Nephron (organoid): ENCODE measurements at regions not wholly inside any gene's neighbourhood (a gene's known extent, or its start where the extent isn't known, plus 50 kb on each side); places are given as distances from the start of the nearest gene placed in this dataset.
"Not testable (repeated sequence)": the region's sequence is repeated elsewhere in the genome, so short reads cannot be mapped to it uniquely, and the experiment has no call there.

Experiments used
- H3K27ac Mint-ChIP-seq, 3 experiments: 2 replicates each; pipeline ENCODE4 v1.8.0; 2020; ENCODE audit warnings: mixed read lengths in 3 of 3, mild to moderate bottlenecking in 2 of 3, moderate library complexity in 1 of 3
- H3K27me3 Mint-ChIP-seq: 2 replicates; pipeline ENCODE4 v1.8.0; 2021; ENCODE audit warnings: low read depth, mild to moderate bottlenecking, moderate library complexity, mixed read lengths
- H3K36me3 Mint-ChIP-seq: 2 replicates; pipeline ENCODE4 v1.8.0; 2020; ENCODE audit warnings: low read depth, mixed read lengths
- H3K4me1 Mint-ChIP-seq: 2 replicates; pipeline ENCODE4 v1.8.0; 2020; ENCODE audit warnings: mixed read lengths
- H3K4me3 Mint-ChIP-seq, 3 experiments: 2 replicates each; pipeline ENCODE4 v1.8.0; 2020; ENCODE audit warnings: mild to moderate bottlenecking in 3 of 3, mixed read lengths in 3 of 3, moderate library complexity in 2 of 3
- H3K9me3 Mint-ChIP-seq: 2 replicates; pipeline ENCODE4 v1.8.0; 2020; ENCODE audit warnings: mixed read lengths
- CTCF ChIP-seq, 3 experiments: fragments of 200-600 bp; sonication (generic); IDR thresholded peaks; one replicate each; pipeline ENCODE4 v1.5.0; 2021; ENCODE audit warnings: antibody characterized with exemption in 3 of 3; ENCODE audit not compliant: unreplicated experiment in 3 of 3

- peaks cover 4% of the 10 kb centered on the region for H3K27me3 Mint-ChIP-seq
- H3K36me3 Mint-ChIP-seq: no peaks in the 10 kb centered on the region
- no peak overlapping the region for H3K4me3 Mint-ChIP-seq
- TF ChIP-seq CTCF (IDR thresholded peaks at IDR 0.05; ENCODE audit: unreplicated experiment in 3 of 3): no peak
- H3K4me1 Mint-ChIP-seq: no peaks in the 10 kb centered on the region
- H3K9me3 Mint-ChIP-seq: no peaks in the 10 kb centered on the region
- no peak overlapping the region for H3K27ac Mint-ChIP-seq
These were observed 1037.1 kb downstream of the REEP3 start for GRCh38 chr10:64558094-64558835.

GRCh38 chr10:64571056-64571455 lies 1049.9 kb downstream of the REEP3 start:
- H3K27me3 Mint-ChIP-seq: no peaks in the 10 kb centered on the region
- H3K4me1 Mint-ChIP-seq: peaks cover 4% of the 10 kb centered on the region
- peaks cover 3% of the 10 kb centered on the region for H3K9me3 Mint-ChIP-seq
- no peak overlapping the region for H3K27ac Mint-ChIP-seq
- H3K4me3 Mint-ChIP-seq: no peak overlapping the region
- H3K36me3 Mint-ChIP-seq: no peaks in the 10 kb centered on the region
- TF ChIP-seq CTCF (IDR thresholded peaks at IDR 0.05; ENCODE audit: unreplicated experiment in 3 of 3): no peak

GRCh38 chr10:64573623-64574325 lies 1052.6 kb downstream of the REEP3 start:
- Mint-ChIP-seq H3K27ac (no peak overlapping the region), H3K4me3 (no peak overlapping the region), H3K9me3 (no peaks in the 10 kb centered on the region), H3K4me1 (peaks cover 4% of the 10 kb centered on the region), H3K27me3 (no peaks in the 10 kb centered on the region), H3K36me3 (no peaks in the 10 kb centered on the region)
- no peak for TF ChIP-seq CTCF (IDR thresholded peaks at IDR 0.05; ENCODE audit: unreplicated experiment in 3 of 3)

GRCh38 chr10:64574371-64574770 lies 1053.2 kb downstream of the REEP3 start:
- H3K4me1 Mint-ChIP-seq: peaks cover 4% of the 10 kb centered on the region
- TF ChIP-seq CTCF (IDR thresholded peaks at IDR 0.05; ENCODE audit: unreplicated experiment in 3 of 3): no peak
- H3K9me3 Mint-ChIP-seq: no peaks in the 10 kb centered on the region
- no peak overlapping the region for H3K4me3 Mint-ChIP-seq
- H3K27me3 Mint-ChIP-seq: no peaks in the 10 kb centered on the region
- no peak overlapping the region for H3K27ac Mint-ChIP-seq
- H3K36me3 Mint-ChIP-seq: no peaks in the 10 kb centered on the region

GRCh38 chr10:64576497-64576896 lies 1055.3 kb downstream of the REEP3 start:
- Mint-ChIP-seq H3K4me3 (no peak overlapping the region), H3K4me1 (peaks cover 4% of the 10 kb centered on the region), H3K36me3 (no peaks in the 10 kb centered on the region), H3K27me3 (no peaks in the 10 kb centered on the region), H3K9me3 (no peaks in the 10 kb centered on the region), H3K27ac (no peak overlapping the region)
- no peak for TF ChIP-seq CTCF (IDR thresholded peaks at IDR 0.05; ENCODE audit: unreplicated experiment in 3 of 3)

GRCh38 chr10:64578757-64579156 lies 1057.6 kb downstream of the REEP3 start:
- H3K36me3 Mint-ChIP-seq, H3K4me3 Mint-ChIP-seq, H3K4me1 Mint-ChIP-seq, H3K9me3 Mint-ChIP-seq, H3K27me3 Mint-ChIP-seq, H3K27ac Mint-ChIP-seq: not testable (repeated sequence)
